ENCODE measurements at regions not wholly inside any gene's neighbourhood (a gene's known extent, or its start where the extent isn't known, plus 50 kb on each side); places are given as distances from the start of the nearest gene placed in this dataset.
"Not testable (repeated sequence)": the region's sequence is repeated elsewhere in the genome, so short reads cannot be mapped to it uniquely, and the experiment has no call there.

DNA sequence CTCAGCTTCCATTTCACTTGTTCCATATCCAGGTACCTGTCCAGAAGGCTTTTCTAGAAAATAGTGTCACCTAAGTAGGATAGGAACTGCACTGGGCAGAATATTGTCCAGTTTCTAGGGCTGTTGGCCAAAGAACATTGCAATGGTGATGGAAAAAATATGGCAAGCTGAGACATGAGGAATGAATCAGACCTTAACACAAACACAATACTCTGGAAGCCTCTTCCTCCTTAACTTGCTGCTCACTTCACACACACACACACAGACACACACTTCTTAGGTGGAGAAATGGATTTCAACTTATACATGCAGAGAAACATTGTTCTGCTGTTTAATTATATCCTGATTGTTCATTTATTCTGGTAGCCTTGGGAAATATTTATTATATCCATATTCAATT lies 203.0 kb upstream of the RGS17 start:
- H3K27me3 ChIP-seq, result no peaks in the 10 kb centered on the region
- no peak for DNase-seq
- H3K4me1 ChIP-seq, result no peaks in the 10 kb centered on the region
- no peaks in the 10 kb centered on the region for H3K9me3 ChIP-seq
- H3K4me3 ChIP-seq, result no peak overlapping the region
- intact Hi-C loops (cut with DNase I; ENCODE audit: low total_unique reads), result no loop called here
- TF ChIP-seq POLR2A (IDR thresholded peaks at IDR 0.05), result no peak
- TF ChIP-seq, protein P1, sequence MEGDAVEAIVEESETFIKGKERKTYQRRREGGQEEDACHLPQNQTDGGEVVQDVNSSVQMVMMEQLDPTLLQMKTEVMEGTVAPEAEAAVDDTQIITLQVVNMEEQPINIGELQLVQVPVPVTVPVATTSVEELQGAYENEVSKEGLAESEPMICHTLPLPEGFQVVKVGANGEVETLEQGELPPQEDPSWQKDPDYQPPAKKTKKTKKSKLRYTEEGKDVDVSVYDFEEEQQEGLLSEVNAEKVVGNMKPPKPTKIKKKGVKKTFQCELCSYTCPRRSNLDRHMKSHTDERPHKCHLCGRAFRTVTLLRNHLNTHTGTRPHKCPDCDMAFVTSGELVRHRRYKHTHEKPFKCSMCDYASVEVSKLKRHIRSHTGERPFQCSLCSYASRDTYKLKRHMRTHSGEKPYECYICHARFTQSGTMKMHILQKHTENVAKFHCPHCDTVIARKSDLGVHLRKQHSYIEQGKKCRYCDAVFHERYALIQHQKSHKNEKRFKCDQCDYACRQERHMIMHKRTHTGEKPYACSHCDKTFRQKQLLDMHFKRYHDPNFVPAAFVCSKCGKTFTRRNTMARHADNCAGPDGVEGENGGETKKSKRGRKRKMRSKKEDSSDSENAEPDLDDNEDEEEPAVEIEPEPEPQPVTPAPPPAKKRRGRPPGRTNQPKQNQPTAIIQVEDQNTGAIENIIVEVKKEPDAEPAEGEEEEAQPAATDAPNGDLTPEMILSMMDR (IDR thresholded peaks at IDR 0.05), result no peak
- H3K36me3 ChIP-seq, result no peaks in the 10 kb centered on the region
- H3K27ac ChIP-seq, result no peak overlapping the region

DNA sequence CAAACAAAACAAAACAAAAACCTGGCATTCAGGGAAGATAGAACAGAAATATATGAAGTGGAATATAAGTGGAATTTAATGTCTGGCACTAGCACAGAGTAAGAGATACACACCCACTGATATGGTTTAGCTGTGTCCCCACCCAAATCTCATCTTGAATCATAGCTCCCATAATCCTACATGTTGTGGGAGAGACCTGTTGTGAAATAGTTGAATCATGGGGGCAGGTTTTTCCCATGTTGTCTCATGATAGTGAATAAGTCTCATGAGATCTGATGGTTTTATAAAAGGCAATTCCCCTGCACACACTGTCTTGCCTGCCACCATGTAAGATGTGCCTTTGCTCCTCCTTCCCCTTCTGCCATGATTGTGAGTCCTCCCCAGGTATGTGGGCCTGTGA lies 200.1 kb upstream of the RGS17 start:
- H3K36me3 ChIP-seq; DNase-seq; H3K27me3 ChIP-seq; H3K4me3 ChIP-seq; H3K4me1 ChIP-seq; intact Hi-C loops (cut with DNase I; ENCODE audit: low total_unique reads); H3K27ac ChIP-seq; H3K9me3 ChIP-seq: not testable (repeated sequence)

DNA sequence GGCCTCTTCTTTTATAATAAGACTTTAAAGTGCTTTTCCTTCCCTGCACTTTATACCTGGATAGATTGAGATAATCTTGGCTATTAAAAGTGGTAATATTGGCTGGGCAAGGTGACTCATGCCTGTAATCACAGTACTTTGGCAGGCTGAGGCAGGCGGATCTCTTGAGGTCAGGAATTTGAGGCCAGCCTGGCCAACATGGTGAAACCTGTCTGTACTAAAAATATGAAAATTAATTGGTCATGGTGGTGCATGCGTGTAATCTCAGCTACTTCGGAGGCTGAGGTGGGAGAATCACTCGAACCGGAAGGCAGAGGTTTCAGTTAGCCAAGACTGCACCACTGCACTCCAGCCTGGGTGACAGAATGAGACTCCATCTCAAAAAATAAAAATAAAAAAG lies 197.1 kb upstream of the RGS17 start:
- H3K27ac ChIP-seq, result no peak overlapping the region
- no peaks in the 10 kb centered on the region for H3K4me1 ChIP-seq
- H3K9me3 ChIP-seq, result no peaks in the 10 kb centered on the region
- no peaks in the 10 kb centered on the region for H3K27me3 ChIP-seq
- DNase-seq, result no peak
- intact Hi-C loops (cut with DNase I; ENCODE audit: low total_unique reads), result no loop called here
- H3K4me3 ChIP-seq, result no peak overlapping the region
- no peak for TF ChIP-seq POLR2A (IDR thresholded peaks at IDR 0.05)
- TF ChIP-seq, protein P1 (IDR thresholded peaks at IDR 0.05), result no peak
- no peaks in the 10 kb centered on the region for H3K36me3 ChIP-seq

DNA sequence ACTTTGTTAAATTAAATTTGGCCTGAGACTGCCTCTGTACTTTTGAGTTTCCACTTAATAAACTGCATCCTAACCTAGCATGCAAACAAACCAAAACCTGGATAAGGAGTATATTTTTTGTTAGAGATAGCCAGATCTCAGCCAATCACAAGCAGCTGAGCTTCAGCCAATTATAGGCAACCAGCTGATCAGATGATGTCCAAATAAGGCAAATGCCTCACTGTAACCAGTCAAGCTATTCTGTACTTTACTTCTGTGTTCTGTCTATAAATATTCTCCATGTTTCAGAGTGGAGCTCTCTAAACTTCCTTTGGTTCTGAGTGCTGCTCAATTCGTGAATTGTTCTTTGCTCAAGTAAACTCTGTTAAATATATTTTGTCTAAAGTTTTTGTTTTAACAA lies 194.6 kb upstream of the RGS17 start:
- intact Hi-C loops (cut with DNase I; ENCODE audit: low total_unique reads), result no loop called here
- no peak for DNase-seq
- H3K9me3 ChIP-seq, result no peaks in the 10 kb centered on the region
- H3K27me3 ChIP-seq, result no peaks in the 10 kb centered on the region
- no peak overlapping the region for H3K27ac ChIP-seq
- H3K4me3 ChIP-seq, result no peak overlapping the region
- H3K36me3 ChIP-seq, result no peaks in the 10 kb centered on the region
- no peaks in the 10 kb centered on the region for H3K4me1 ChIP-seq
- TF ChIP-seq, protein P1 (IDR thresholded peaks at IDR 0.05), result no peak
- no peak for TF ChIP-seq POLR2A (IDR thresholded peaks at IDR 0.05)

DNA sequence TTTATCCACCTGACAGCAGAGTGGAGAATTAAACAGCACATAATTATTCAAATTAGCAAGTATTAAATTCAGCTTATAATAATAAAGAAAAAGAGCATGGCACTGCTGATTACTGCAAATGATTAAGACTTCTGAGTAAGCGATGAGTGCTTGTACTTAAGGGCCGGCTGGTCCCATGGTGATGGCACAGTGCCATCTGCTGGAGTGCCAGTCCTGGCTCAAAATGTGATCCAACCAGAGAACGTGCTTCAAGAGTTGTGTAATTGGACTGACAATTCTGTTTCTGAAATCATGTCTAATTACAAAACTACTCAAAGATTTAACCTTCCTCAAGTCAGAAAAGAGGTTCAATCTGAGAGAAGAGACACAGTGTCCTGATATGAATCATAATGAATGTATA lies 181.6 kb upstream of the RGS17 start:
- no peaks in the 10 kb centered on the region for H3K36me3 ChIP-seq
- H3K27me3 ChIP-seq, result no peaks in the 10 kb centered on the region
- DNase-seq, result no peak
- intact Hi-C loops (cut with DNase I; ENCODE audit: low total_unique reads), result no loop called here
- no peaks in the 10 kb centered on the region for H3K9me3 ChIP-seq
- no peak overlapping the region for H3K27ac ChIP-seq
- H3K4me1 ChIP-seq, result no peaks in the 10 kb centered on the region
- H3K4me3 ChIP-seq, result no peak overlapping the region
- TF ChIP-seq, protein P1 (IDR thresholded peaks at IDR 0.05), result no peak
- no peak for TF ChIP-seq POLR2A (IDR thresholded peaks at IDR 0.05)

DNA sequence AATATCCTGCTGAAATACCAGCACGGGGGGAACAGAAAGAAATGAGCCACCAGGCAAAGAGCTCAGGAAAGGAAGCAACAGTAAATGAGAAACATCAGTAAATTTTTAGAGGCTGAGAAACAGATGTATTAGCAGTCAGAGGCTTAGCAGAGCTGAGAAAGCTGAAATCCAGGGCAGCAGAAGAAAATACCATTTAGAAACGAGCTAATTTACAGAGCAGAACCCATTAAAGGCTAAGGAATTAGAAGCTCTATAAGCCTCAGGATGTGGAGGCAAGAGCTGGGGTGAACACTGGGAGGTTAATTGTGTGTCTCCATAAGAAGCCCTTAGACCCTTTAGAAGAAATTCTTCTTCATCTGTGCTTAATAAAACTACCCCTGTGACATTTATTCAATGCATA lies 178.6 kb upstream of the RGS17 start:
- Histone ChIP-seq H3K27ac (no peak overlapping the region), H3K27me3 (no peaks in the 10 kb centered on the region), H3K36me3 (no peaks in the 10 kb centered on the region), H3K9me3 (no peaks in the 10 kb centered on the region), H3K4me3 (no peak overlapping the region), H3K4me1 (no peaks in the 10 kb centered on the region)
- TF ChIP-seq, protein P1 (IDR thresholded peaks at IDR 0.05), result no peak
- no peak for TF ChIP-seq POLR2A (IDR thresholded peaks at IDR 0.05)
- no peak for DNase-seq
- intact Hi-C loops (cut with DNase I; ENCODE audit: low total_unique reads), result no loop called here
